Activated B cell treated with CpG ODN at 0.5 μM for 24 hours (primary cell): ENCODE measurements at regions not wholly inside any gene's neighbourhood (a gene's known extent, or its start where the extent isn't known, plus 50 kb on each side); places are given as distances from the start of the nearest gene placed in this dataset.

ENCODE experiments used
- ATAC-seq: fragments of 200-7000 bp; cut with Tn5 transposase; one replicate; pipeline ENCODE4 v1.10.0; 2021; ENCODE audit warnings: low read depth, mild to moderate bottlenecking, moderate library complexity
- CTCF ChIA-PET: fragments of 350-600 bp; sonication (Branson Sonifier 250); formaldehyde crosslinking; loops from one replicate; lab custom pipeline; 2021; ENCODE audit warnings: antibody characterized with exemption; lab: Charles Lee
- POLR2A ChIA-PET: fragments of 350-600 bp; sonication (Branson Sonifier 250); formaldehyde crosslinking; loops from one replicate; lab custom pipeline; 2021; ENCODE audit warnings: antibody characterized with exemption; lab: Charles Lee
- DNase-seq: peaks from one replicate; pipeline ENCODE4 v3.0.0; 2022
- H3K27ac Mint-ChIP-seq: one replicate; pipeline ENCODE4 v1.8.0; 2020; ENCODE audit warnings: mixed read lengths
- H3K27me3 Mint-ChIP-seq: one replicate; pipeline ENCODE4 v1.8.0; 2021; ENCODE audit warnings: mixed read lengths
- H3K36me3 Mint-ChIP-seq: one replicate; pipeline ENCODE4 v1.8.0; 2021; ENCODE audit warnings: low read depth, mixed read lengths
- H3K4me1 Mint-ChIP-seq: one replicate; pipeline ENCODE4 v1.8.0; 2021; ENCODE audit warnings: mixed read lengths
- H3K4me3 Mint-ChIP-seq: one replicate; pipeline ENCODE4 v1.8.0; 2020; ENCODE audit warnings: mild to moderate bottlenecking, mixed read lengths
- H3K9me3 Mint-ChIP-seq: one replicate; pipeline ENCODE4 v1.8.0; 2020; ENCODE audit warnings: mixed read lengths
- intact Hi-C: fragments of 100-400 bp; cut with micrococcal nuclease; formaldehyde crosslinking; loops from one replicate; pipeline ENCODE4 v1.15.1; 2024
- TF ChIP-seq, protein P1 (sequence below): fragments of 200-600 bp; IDR thresholded peaks from one replicate; pipeline ENCODE4 v1.8.0; 2022; ENCODE audit warnings: antibody characterized with exemption, mild to moderate bottlenecking

DNA sequence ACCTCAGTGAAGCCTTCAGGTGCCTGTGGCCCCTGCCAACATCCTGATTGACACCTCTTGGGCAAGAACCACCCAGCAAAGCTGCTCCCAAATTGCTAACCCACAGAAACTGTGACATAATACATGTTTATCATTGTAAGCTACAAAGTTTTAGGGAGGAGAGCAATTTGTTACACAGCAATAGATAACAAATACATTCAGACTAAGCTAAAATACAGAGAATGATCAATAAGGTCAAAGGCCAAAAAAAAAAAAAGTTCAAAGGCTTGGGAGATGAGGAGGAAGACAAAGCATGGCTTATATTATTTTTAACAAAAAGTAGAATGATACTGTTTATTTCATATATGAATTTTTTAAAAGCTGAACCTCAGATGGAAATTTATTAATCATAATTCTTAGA is 105.9 kb downstream of the ID4 start:
- no peaks in the 10 kb centered on the region for H3K4me1 Mint-ChIP-seq
- H3K36me3 Mint-ChIP-seq: no peaks in the 10 kb centered on the region
- H3K27ac Mint-ChIP-seq: no peak overlapping the region
- intact Hi-C loops: no loop called here
- CTCF ChIA-PET: no interaction called here
- no peaks in the 10 kb centered on the region for H3K9me3 Mint-ChIP-seq
- DNase-seq (no peak), ATAC-seq (no peak)
- TF ChIP-seq, protein P1, sequence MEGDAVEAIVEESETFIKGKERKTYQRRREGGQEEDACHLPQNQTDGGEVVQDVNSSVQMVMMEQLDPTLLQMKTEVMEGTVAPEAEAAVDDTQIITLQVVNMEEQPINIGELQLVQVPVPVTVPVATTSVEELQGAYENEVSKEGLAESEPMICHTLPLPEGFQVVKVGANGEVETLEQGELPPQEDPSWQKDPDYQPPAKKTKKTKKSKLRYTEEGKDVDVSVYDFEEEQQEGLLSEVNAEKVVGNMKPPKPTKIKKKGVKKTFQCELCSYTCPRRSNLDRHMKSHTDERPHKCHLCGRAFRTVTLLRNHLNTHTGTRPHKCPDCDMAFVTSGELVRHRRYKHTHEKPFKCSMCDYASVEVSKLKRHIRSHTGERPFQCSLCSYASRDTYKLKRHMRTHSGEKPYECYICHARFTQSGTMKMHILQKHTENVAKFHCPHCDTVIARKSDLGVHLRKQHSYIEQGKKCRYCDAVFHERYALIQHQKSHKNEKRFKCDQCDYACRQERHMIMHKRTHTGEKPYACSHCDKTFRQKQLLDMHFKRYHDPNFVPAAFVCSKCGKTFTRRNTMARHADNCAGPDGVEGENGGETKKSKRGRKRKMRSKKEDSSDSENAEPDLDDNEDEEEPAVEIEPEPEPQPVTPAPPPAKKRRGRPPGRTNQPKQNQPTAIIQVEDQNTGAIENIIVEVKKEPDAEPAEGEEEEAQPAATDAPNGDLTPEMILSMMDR: no peak
- no peaks in the 10 kb centered on the region for H3K27me3 Mint-ChIP-seq
- no peak overlapping the region for H3K4me3 Mint-ChIP-seq
- POLR2A ChIA-PET: no interaction called here

GRCh38 chr6:19945843-19946358 is 108.7 kb downstream of the ID4 start:
- TF ChIP-seq, protein P1: no peak
- H3K4me3 Mint-ChIP-seq: no peak overlapping the region
- CTCF ChIA-PET: no interaction called here
- intact Hi-C loops: no loop called here
- H3K36me3 Mint-ChIP-seq: no peaks in the 10 kb centered on the region
- no peaks in the 10 kb centered on the region for H3K4me1 Mint-ChIP-seq
- no peak for DNase-seq
- H3K9me3 Mint-ChIP-seq: peaks cover 14% of the 10 kb centered on the region
- H3K27ac Mint-ChIP-seq: no peak overlapping the region
- ATAC-seq: no peak
- POLR2A ChIA-PET: no interaction called here
- no peaks in the 10 kb centered on the region for H3K27me3 Mint-ChIP-seq

DNA sequence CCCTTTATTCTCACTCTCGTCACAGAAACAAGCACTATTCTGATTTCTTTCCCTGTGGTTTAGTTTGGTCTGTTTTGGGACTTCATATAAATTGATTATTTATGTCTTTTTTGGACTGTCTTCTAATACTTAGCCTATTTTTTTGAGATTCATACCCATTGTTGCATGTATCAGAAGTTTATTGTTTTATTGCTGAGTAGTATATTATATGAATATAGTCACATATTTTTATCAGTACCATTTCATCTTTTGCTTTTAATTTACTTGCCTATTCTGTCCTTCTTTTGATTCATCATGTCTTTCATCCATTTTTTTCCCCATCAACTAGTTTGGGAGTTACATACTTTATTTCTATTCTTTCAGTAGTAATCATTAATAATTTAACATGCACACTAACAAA is 112.0 kb downstream of the ID4 start:
- Mint-ChIP-seq H3K27ac (no peak overlapping the region), H3K4me1 (no peaks in the 10 kb centered on the region), H3K4me3 (no peak overlapping the region), H3K36me3 (no peaks in the 10 kb centered on the region), H3K27me3 (no peaks in the 10 kb centered on the region), H3K9me3 (peaks cover 19% of the 10 kb centered on the region)
- ChIA-PET POLR2A (no interaction called here), CTCF (no interaction called here)
- ATAC-seq: no peak
- TF ChIP-seq, protein P1: no peak
- no peak for DNase-seq
- intact Hi-C loops: no loop called here

DNA sequence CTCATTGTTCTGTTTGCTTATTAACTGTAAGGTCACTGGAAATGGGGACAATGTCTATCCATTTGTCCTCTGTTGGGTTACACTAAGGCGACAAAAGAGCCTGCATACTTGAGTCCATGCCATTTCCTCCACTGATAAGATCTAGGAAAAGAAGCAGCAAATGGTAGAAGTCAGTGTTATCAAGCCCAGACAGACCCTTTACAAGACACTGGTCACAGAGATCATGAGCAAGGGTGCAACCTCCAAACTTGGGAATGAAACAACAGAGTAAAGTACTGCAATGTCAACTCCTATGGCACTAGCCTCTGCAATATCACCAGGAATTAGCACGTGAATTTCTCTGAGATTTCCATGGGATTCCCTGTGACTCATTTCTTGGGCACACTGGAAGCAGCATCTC is 126.9 kb downstream of the ID4 start:
- ATAC-seq (no peak), DNase-seq (no peak)
- Mint-ChIP-seq H3K36me3 (no peaks in the 10 kb centered on the region), H3K4me3 (no peak overlapping the region), H3K4me1 (no peaks in the 10 kb centered on the region), H3K9me3 (no peaks in the 10 kb centered on the region), H3K27ac (no peak overlapping the region), H3K27me3 (no peaks in the 10 kb centered on the region)
- ChIA-PET CTCF (no interaction called here), POLR2A (no interaction called here)
- intact Hi-C loops: no loop called here
- TF ChIP-seq, protein P1: no peak

GRCh38 chr6:19968201-19968600 is 131.0 kb downstream of the ID4 start:
- TF ChIP-seq, protein P1: no peak
- no peak for ATAC-seq
- Mint-ChIP-seq H3K9me3 (no peaks in the 10 kb centered on the region), H3K4me1 (no peaks in the 10 kb centered on the region), H3K27me3 (no peaks in the 10 kb centered on the region), H3K4me3 (no peak overlapping the region), H3K27ac (no peak overlapping the region), H3K36me3 (no peaks in the 10 kb centered on the region)
- intact Hi-C loops: no loop called here
- CTCF ChIA-PET: no interaction called here
- POLR2A ChIA-PET: no interaction called here
- no peak for DNase-seq
